Uterus (tissue), 2 donors: ENCODE measurements at regions not wholly inside any gene's neighbourhood (a gene's known extent, or its start where the extent isn't known, plus 50 kb on each side); places are given as distances from the start of the nearest gene placed in this dataset.

ENCODE experiments used
- POLR2A ChIP-seq, 2 donors: fragments of 450-650 bp; IDR thresholded peaks; one replicate each; pipeline ENCODE4 v1.6.1; 2016; ENCODE audit warnings: antibody characterized with exemption in 2 of 2, mild to moderate bottlenecking in 1 of 2, moderate library complexity in 1 of 2
- TF ChIP-seq, protein P1 (sequence below), 4 experiments: fragments of 200-600 bp in 2 of 4; fragments of 450-650 bp in 2 of 4; sonication (generic) in 2 of 4; IDR thresholded peaks; one replicate each; pipeline ENCODE4 v1.5.1; 2016 to 2019; ENCODE audit warnings: antibody characterized with exemption in 4 of 4, mild to moderate bottlenecking in 2 of 4, moderate library complexity in 1 of 4

- TF ChIP-seq, protein P1, sequence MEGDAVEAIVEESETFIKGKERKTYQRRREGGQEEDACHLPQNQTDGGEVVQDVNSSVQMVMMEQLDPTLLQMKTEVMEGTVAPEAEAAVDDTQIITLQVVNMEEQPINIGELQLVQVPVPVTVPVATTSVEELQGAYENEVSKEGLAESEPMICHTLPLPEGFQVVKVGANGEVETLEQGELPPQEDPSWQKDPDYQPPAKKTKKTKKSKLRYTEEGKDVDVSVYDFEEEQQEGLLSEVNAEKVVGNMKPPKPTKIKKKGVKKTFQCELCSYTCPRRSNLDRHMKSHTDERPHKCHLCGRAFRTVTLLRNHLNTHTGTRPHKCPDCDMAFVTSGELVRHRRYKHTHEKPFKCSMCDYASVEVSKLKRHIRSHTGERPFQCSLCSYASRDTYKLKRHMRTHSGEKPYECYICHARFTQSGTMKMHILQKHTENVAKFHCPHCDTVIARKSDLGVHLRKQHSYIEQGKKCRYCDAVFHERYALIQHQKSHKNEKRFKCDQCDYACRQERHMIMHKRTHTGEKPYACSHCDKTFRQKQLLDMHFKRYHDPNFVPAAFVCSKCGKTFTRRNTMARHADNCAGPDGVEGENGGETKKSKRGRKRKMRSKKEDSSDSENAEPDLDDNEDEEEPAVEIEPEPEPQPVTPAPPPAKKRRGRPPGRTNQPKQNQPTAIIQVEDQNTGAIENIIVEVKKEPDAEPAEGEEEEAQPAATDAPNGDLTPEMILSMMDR (IDR thresholded peaks at IDR 0.05), result no peak
- TF ChIP-seq POLR2A (IDR thresholded peaks at IDR 0.05), result no peak
Measured at GRCh38 chr7:11298220-11298619, 324.5 kb downstream of the PHF14 start.
